SH-SY5Y (cell line): ENCODE measurements at regions not wholly inside any gene's neighbourhood (a gene's known extent, or its start where the extent isn't known, plus 50 kb on each side); places are given as distances from the start of the nearest gene placed in this dataset.

ENCODE experiments used
- GATA2 ChIP-seq: IDR thresholded peaks from 2 replicates; pipeline ENCODE4 v1.6.1; 2011; ENCODE audit warnings: mild to moderate bottlenecking, low read depth, low read length
- GATA3 ChIP-seq: IDR thresholded peaks from 2 replicates; pipeline ENCODE4 v1.6.1; 2011; ENCODE audit warnings: low read depth, mild to moderate bottlenecking, low read length, moderate library complexity

- TF ChIP-seq GATA3 (no peak), GATA2 (no peak)
These were observed 155.4 kb upstream of the CADPS start for GRCh38 chr3:63030666-63031065.
